22Rv1 (cell line): ENCODE measurements at regions not wholly inside any gene's neighbourhood (a gene's known extent, or its start where the extent isn't known, plus 50 kb on each side); places are given as distances from the start of the nearest gene placed in this dataset.

Source experiments
- ZFX ChIP-seq: fragments of 450-650 bp; IDR thresholded peaks from 2 replicates; pipeline ENCODE4 v1.6.1; 2017; ENCODE audit warnings: antibody characterized with exemption, borderline replicate concordance
- TF ChIP-seq, protein P1 (sequence below): fragments of 450-650 bp; IDR thresholded peaks from 2 replicates; pipeline ENCODE4 v1.5.1; 2017; ENCODE audit warnings: mild to moderate bottlenecking

DNA sequence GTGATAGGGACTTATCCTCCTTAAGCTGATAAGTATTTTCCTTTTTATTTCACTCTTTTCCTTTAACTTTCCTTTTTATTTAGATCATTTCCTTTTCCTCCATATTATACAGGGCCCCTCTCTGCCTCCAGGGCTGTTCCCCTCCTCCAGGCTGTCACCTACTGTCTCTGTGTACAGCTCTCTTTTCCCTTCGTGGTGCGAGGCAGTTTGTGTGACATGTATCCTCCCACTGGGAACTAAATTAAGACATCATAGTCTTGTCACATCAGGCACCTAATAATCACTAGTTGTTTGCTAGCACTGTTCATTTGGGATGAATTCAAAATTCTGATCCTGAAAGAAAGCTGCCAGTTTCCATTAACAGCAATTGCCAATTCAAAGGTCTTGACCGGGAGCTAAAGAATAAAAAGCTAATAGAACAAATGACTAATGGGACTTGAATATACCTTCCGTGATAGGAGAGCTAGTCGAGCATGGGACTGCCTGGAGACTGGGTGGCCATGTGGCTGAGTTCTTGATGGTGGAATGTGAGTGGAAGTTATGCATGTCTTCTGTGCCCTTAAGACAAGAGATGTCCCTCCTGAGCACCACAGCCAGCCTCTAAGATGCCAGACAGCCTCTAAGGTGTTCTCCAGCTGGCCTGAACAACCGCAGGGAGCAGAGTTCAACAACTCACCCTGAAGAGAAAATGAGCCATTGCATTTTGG lies 77.7 kb upstream of the LRRC55 start:
- TF ChIP-seq, protein P1, sequence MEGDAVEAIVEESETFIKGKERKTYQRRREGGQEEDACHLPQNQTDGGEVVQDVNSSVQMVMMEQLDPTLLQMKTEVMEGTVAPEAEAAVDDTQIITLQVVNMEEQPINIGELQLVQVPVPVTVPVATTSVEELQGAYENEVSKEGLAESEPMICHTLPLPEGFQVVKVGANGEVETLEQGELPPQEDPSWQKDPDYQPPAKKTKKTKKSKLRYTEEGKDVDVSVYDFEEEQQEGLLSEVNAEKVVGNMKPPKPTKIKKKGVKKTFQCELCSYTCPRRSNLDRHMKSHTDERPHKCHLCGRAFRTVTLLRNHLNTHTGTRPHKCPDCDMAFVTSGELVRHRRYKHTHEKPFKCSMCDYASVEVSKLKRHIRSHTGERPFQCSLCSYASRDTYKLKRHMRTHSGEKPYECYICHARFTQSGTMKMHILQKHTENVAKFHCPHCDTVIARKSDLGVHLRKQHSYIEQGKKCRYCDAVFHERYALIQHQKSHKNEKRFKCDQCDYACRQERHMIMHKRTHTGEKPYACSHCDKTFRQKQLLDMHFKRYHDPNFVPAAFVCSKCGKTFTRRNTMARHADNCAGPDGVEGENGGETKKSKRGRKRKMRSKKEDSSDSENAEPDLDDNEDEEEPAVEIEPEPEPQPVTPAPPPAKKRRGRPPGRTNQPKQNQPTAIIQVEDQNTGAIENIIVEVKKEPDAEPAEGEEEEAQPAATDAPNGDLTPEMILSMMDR = no peak
- no peak for TF ChIP-seq ZFX
